Caco-2 (cell line): ENCODE measurements at regions not wholly inside any gene's neighbourhood (a gene's known extent, or its start where the extent isn't known, plus 50 kb on each side); places are given as distances from the start of the nearest gene placed in this dataset.

Source experiments
- BruUV-seq: library from RNA; stranded (reverse); fragments of 400-500 nt; replicated peaks from 2 replicates; lab custom pipeline; 2021; lab: Mats Ljungman, UMichigan
- CTCF ChIA-PET: fragments of 300-600 bp; sonication (Branson Sonifier 250); formaldehyde crosslinking; loops from one replicate; lab custom pipeline; 2022; ENCODE audit warnings: antibody characterized with exemption; lab: Charles Lee
- POLR2A ChIA-PET: fragments of 300-600 bp; sonication (Branson Sonifier 250); formaldehyde crosslinking; loops from one replicate; lab custom pipeline; 2022; ENCODE audit warnings: antibody characterized with exemption; lab: Charles Lee
- DNase-seq, 2 experiments: peaks; one replicate each; pipeline versions ENCODE4 v3.0.0 to v3.0.0-alpha.2; 2020 to 2022
- H3K27me3 ChIP-seq: replicated peaks from 2 replicates; pipeline ENCODE4 v1.6.0; 2011; ENCODE audit warnings: low read length; ENCODE audit not compliant: control insufficient read depth, insufficient read depth
- H3K36me3 ChIP-seq: 2 replicates; pipeline ENCODE4 v1.5.1; 2011; ENCODE audit warnings: low read length; ENCODE audit not compliant: control insufficient read depth, insufficient read depth
- H3K4me1 ChIP-seq: fragments of 250-450 bp; sonication (Bioruptor Pico); 2 replicates; pipeline ENCODE4 v1.5.1; 2020; ENCODE audit warnings: mild to moderate bottlenecking
- H3K4me3 ChIP-seq: 2 replicates; pipeline ENCODE4 v1.5.1; 2011; ENCODE audit warnings: low read depth, mild to moderate bottlenecking, control low read depth, low read length
- H3K9me3 ChIP-seq: fragments of 250-450 bp; sonication (Bioruptor Pico); 2 replicates; pipeline ENCODE4 v1.5.1; 2020; ENCODE audit warnings: mild to moderate bottlenecking, moderate library complexity
- H3K27ac Mint-ChIP-seq: one replicate; pipeline ENCODE4 v1.8.0; 2022; ENCODE audit warnings: mixed read lengths; ENCODE audit not compliant: unreplicated experiment
- H3K27me3 Mint-ChIP-seq: one replicate; pipeline ENCODE4 v1.8.0; 2022; ENCODE audit warnings: mixed read lengths; ENCODE audit not compliant: insufficient read depth, unreplicated experiment
- H3K36me3 Mint-ChIP-seq: one replicate; pipeline ENCODE4 v1.8.0; 2022; ENCODE audit warnings: mild to moderate bottlenecking, mixed read lengths; ENCODE audit not compliant: insufficient read depth, unreplicated experiment
- H3K4me1 Mint-ChIP-seq: one replicate; pipeline ENCODE4 v1.8.0; 2022; ENCODE audit warnings: low read depth, mixed read lengths; ENCODE audit not compliant: unreplicated experiment
- H3K4me3 Mint-ChIP-seq: one replicate; pipeline ENCODE4 v1.8.0; 2022; ENCODE audit warnings: mild to moderate bottlenecking, moderate library complexity, mixed read lengths; ENCODE audit not compliant: unreplicated experiment
- H3K9me3 Mint-ChIP-seq: one replicate; pipeline ENCODE4 v1.8.0; 2022; ENCODE audit warnings: mixed read lengths; ENCODE audit not compliant: unreplicated experiment
- intact Hi-C: fragments of 100-400 bp; cut with micrococcal nuclease; formaldehyde crosslinking; loops from one replicate; pipeline ENCODE4 v1.10.0; 2022; ENCODE audit not compliant: unreplicated experiment
- TF ChIP-seq, protein P1 (sequence below), 2 experiments: fragments of 200-600 bp in 1 of 2; IDR thresholded peaks; 1 replicate in 1 of 2; 2 replicates in 1 of 2; pipeline versions ENCODE4 v1.5.1 to v1.8.0; 2011 to 2022; ENCODE audit warnings: antibody characterized with exemption in 1 of 2, control low read depth in 1 of 2, inconsistent platforms in 1 of 2, low read depth in 1 of 2, low read length in 1 of 2, mild to moderate bottlenecking in 1 of 2, moderate library complexity in 1 of 2; ENCODE audit not compliant: insufficient read depth in 1 of 2, severe bottlenecking in 1 of 2, unreplicated experiment in 1 of 2

DNA sequence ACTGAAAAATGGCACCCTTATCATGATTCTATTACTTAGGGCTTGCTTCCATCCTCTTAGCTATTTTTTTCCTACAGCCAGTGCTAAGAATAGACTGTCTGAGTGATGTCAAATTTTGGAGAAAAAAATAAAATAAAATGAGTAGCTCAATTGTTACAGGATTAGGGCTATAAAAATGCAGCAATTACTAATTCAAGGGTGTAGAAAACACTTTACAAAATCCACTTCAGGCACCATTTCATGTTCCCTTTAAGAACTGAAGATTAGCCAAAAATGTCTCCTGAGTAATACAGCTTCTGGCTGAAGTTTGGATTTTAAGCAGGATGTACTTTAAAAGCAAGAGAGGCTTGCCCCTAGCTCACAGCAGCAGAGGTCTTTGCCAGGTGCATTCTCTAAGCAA, 240.5 kb upstream of the IRX1 start:
- Mint-ChIP-seq H3K9me3 (peaks cover 11% of the 10 kb centered on the region), H3K27ac (no peak overlapping the region), H3K27me3 (no peaks in the 10 kb centered on the region), H3K4me3 (no peak overlapping the region), H3K36me3 (no peaks in the 10 kb centered on the region), H3K4me1 (no peaks in the 10 kb centered on the region)
- POLR2A ChIA-PET = no interaction called here
- H3K9me3 ChIP-seq = no peaks in the 10 kb centered on the region
- TF ChIP-seq, protein P1, sequence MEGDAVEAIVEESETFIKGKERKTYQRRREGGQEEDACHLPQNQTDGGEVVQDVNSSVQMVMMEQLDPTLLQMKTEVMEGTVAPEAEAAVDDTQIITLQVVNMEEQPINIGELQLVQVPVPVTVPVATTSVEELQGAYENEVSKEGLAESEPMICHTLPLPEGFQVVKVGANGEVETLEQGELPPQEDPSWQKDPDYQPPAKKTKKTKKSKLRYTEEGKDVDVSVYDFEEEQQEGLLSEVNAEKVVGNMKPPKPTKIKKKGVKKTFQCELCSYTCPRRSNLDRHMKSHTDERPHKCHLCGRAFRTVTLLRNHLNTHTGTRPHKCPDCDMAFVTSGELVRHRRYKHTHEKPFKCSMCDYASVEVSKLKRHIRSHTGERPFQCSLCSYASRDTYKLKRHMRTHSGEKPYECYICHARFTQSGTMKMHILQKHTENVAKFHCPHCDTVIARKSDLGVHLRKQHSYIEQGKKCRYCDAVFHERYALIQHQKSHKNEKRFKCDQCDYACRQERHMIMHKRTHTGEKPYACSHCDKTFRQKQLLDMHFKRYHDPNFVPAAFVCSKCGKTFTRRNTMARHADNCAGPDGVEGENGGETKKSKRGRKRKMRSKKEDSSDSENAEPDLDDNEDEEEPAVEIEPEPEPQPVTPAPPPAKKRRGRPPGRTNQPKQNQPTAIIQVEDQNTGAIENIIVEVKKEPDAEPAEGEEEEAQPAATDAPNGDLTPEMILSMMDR (IDR thresholded peaks at IDR 0.05; ENCODE audit: insufficient read depth in 1 of 2, low read depth in 1 of 2, low read length in 1 of 2, severe bottlenecking in 1 of 2, unreplicated experiment in 1 of 2) = no peak
- no peak for DNase-seq
- no peaks in the 10 kb centered on the region for H3K27me3 ChIP-seq
- no peaks in the 10 kb centered on the region for H3K36me3 ChIP-seq
- H3K4me1 ChIP-seq = no peaks in the 10 kb centered on the region
- no TSS peak for BruUV-seq
- intact Hi-C loops = no loop called here
- no peak overlapping the region for H3K4me3 ChIP-seq
- CTCF ChIA-PET = no interaction called here

GRCh38 chr5:3354606-3355005, 241.0 kb upstream of the IRX1 start:
- intact Hi-C loops = no loop called here
- H3K9me3 Mint-ChIP-seq = peaks cover 16% of the 10 kb centered on the region
- no TSS peak for BruUV-seq
- no peaks in the 10 kb centered on the region for H3K36me3 Mint-ChIP-seq
- ChIA-PET CTCF (no interaction called here), POLR2A (no interaction called here)
- H3K36me3 ChIP-seq = no peaks in the 10 kb centered on the region
- H3K4me3 Mint-ChIP-seq = no peak overlapping the region
- H3K4me1 ChIP-seq = no peaks in the 10 kb centered on the region
- TF ChIP-seq, protein P1 (IDR thresholded peaks at IDR 0.05; ENCODE audit: insufficient read depth in 1 of 2, low read depth in 1 of 2, low read length in 1 of 2, severe bottlenecking in 1 of 2, unreplicated experiment in 1 of 2) = no peak
- H3K27me3 Mint-ChIP-seq = peaks cover 3% of the 10 kb centered on the region
- no peak overlapping the region for H3K4me3 ChIP-seq
- no peak for DNase-seq
- no peaks in the 10 kb centered on the region for H3K4me1 Mint-ChIP-seq
- H3K27me3 ChIP-seq = no peaks in the 10 kb centered on the region
- H3K9me3 ChIP-seq = no peaks in the 10 kb centered on the region
- H3K27ac Mint-ChIP-seq = no peak overlapping the region

DNA sequence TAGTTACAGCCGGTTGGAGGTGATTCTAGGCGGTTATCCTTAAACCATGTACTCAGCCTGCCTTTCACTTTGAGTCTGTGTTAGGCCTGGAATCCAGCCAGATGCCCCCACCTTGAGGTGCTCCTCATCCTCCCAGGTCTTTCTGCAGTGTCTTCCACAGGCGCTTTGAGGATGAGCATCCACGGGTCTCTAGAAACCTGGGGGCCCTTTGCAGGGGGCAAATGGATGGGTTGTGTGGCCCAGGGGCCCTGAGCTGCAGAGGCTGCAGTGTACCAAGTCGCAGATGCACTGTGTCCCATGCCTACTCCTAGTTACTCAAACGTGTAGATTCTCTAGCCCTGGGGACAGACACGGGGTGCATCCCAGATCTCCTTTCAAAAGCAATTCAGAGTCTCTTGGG, 242.1 kb upstream of the IRX1 start:
- no peak overlapping the region for H3K4me3 Mint-ChIP-seq
- H3K9me3 Mint-ChIP-seq = peaks cover 19% of the 10 kb centered on the region
- no peaks in the 10 kb centered on the region for H3K9me3 ChIP-seq
- H3K36me3 ChIP-seq = no peaks in the 10 kb centered on the region
- H3K4me1 ChIP-seq = no peaks in the 10 kb centered on the region
- no peak overlapping the region for H3K4me3 ChIP-seq
- ChIA-PET CTCF (no interaction called here), POLR2A (no interaction called here)
- H3K4me1 Mint-ChIP-seq = no peaks in the 10 kb centered on the region
- intact Hi-C loops = no loop called here
- H3K27me3 Mint-ChIP-seq = peaks cover 3% of the 10 kb centered on the region
- no peaks in the 10 kb centered on the region for H3K36me3 Mint-ChIP-seq
- TF ChIP-seq, protein P1 (IDR thresholded peaks at IDR 0.05; ENCODE audit: insufficient read depth in 1 of 2, low read depth in 1 of 2, low read length in 1 of 2, severe bottlenecking in 1 of 2, unreplicated experiment in 1 of 2) = no peak
- BruUV-seq = no TSS peak
- H3K27ac Mint-ChIP-seq = no peak overlapping the region
- no peaks in the 10 kb centered on the region for H3K27me3 ChIP-seq
- no peak for DNase-seq
